ENCODE measurements at regions not wholly inside any gene's neighbourhood (a gene's known extent, or its start where the extent isn't known, plus 50 kb on each side); places are given as distances from the start of the nearest gene placed in this dataset.

- TF ChIP-seq CTCF (IDR thresholded peaks at IDR 0.05; ENCODE audit: insufficient read depth, low read length, poor library complexity, severe bottlenecking) (no peak), EZH2phosphoT487 (conservative IDR thresholded peaks at IDR 0.05; ENCODE audit: low read length) (no peak)
These were observed 79.0 kb downstream of the ZNF280B start for GRCh38 chr22:22429369-22430108.
